Memory B cell (primary cell): ENCODE measurements at regions not wholly inside any gene's neighbourhood (a gene's known extent, or its start where the extent isn't known, plus 50 kb on each side); places are given as distances from the start of the nearest gene placed in this dataset.
"Not testable (repeated sequence)": the region's sequence is repeated elsewhere in the genome, so short reads cannot be mapped to it uniquely, and the experiment has no call there.

Source experiments
- ATAC-seq: fragments of 150-1000 bp; cut with Tn5 transposase; 2 replicates; pipeline ENCODE4 v1.10.0; 2021; ENCODE audit warnings: low read depth, mild to moderate bottlenecking, moderate library complexity
- DNase-seq, 2 donors: peaks; one replicate each; pipeline ENCODE4 v3.0.0; 2022; ENCODE audit warnings: low spot score in 2 of 2
- H3K27ac Mint-ChIP-seq: one replicate; pipeline ENCODE4 v1.8.0; 2022; ENCODE audit warnings: mild to moderate bottlenecking, moderate library complexity, mixed read lengths
- H3K27me3 Mint-ChIP-seq: one replicate; pipeline ENCODE4 v1.8.0; 2022; ENCODE audit warnings: mixed read lengths
- H3K36me3 Mint-ChIP-seq: one replicate; pipeline ENCODE4 v1.8.0; 2022; ENCODE audit warnings: mild to moderate bottlenecking, mixed read lengths
- H3K4me1 Mint-ChIP-seq: one replicate; pipeline ENCODE4 v1.8.0; 2022; ENCODE audit warnings: mixed read lengths
- H3K4me3 Mint-ChIP-seq: one replicate; pipeline ENCODE4 v1.8.0; 2022; ENCODE audit warnings: mild to moderate bottlenecking, moderate library complexity, mixed read lengths
- H3K9me3 Mint-ChIP-seq: one replicate; pipeline ENCODE4 v1.8.0; 2022; ENCODE audit warnings: mixed read lengths

DNA sequence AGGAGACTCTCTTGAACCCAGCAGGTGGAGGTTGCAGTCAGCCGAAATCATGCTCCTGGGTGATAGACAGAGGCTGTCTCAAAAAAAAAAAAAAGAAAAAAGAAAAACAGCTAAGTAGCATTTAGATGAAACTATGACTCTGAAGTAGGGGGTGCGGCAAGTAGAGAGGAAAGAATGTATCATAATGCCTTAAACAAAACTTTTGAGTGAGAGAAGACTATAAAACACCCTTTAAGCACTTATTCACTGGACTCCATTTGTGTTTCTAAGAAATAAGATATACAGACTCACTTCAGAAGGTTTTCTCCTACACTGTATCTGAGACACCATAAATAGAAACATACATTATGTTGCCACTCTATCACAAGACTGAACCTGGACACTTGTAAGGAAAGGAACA is 78.9 kb upstream of the NBPF20 start:
- not testable (repeated sequence) for H3K4me3 Mint-ChIP-seq, H3K9me3 Mint-ChIP-seq, ATAC-seq, H3K27me3 Mint-ChIP-seq, H3K36me3 Mint-ChIP-seq, H3K4me1 Mint-ChIP-seq, H3K27ac Mint-ChIP-seq, DNase-seq

DNA sequence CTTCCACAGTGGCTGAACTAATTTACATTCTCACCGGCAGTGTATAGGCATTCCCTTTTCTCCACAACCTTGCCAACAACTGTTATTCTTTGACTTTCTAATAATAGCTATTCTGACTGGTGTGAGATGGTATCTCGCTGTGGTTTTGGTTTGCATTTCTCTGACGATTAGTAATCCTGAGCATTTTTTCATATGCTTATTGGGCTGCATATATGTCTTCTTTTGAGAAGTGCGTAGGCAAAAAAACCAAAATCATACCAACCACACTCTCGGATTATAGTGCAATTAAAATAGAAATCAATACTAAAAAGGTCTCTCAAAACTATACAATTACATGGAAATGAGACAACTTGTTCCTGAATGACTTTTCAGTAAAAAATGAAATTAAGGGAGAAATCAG is 74.8 kb upstream of the NBPF20 start:
- not testable (repeated sequence) for H3K36me3 Mint-ChIP-seq, DNase-seq, H3K27ac Mint-ChIP-seq, H3K4me1 Mint-ChIP-seq, ATAC-seq, H3K9me3 Mint-ChIP-seq, H3K4me3 Mint-ChIP-seq, H3K27me3 Mint-ChIP-seq

DNA sequence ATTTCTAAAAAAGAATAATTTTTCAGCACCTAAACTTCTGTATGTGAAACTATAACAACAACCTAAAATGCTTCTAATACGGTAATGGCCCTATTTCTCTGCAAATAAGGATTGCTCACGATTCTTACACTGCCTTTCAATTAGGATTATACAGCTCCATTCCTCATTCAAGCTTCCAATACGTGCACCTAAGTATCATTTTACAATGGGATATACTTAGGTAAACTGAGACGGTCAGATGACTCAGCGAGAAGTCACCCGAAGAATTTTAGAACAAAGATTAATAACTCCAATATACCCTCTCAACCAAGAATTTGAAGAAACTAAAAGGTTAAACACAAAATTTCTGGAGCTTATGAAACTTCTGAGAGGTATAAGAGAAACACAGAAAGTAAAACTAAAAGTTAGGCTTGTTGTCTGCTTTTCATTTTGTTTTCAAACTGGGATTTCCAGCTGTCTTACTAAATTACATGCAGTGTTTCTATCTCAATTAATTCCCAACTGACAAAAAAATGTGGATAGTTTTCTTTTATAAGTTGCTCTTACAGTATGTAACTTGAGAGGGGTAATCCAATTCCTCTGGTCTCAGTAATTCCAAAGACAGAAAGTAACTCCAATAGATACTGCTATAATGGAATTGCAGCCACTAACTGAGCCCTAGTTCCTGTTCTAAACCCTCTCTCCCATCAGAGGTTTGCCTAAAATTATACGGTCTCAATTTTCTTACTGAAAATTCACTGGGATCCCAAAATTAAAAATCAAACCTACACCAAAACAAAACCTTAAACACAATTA is 69.9 kb upstream of the NBPF20 start:
- ATAC-seq = not testable (repeated sequence)

DNA sequence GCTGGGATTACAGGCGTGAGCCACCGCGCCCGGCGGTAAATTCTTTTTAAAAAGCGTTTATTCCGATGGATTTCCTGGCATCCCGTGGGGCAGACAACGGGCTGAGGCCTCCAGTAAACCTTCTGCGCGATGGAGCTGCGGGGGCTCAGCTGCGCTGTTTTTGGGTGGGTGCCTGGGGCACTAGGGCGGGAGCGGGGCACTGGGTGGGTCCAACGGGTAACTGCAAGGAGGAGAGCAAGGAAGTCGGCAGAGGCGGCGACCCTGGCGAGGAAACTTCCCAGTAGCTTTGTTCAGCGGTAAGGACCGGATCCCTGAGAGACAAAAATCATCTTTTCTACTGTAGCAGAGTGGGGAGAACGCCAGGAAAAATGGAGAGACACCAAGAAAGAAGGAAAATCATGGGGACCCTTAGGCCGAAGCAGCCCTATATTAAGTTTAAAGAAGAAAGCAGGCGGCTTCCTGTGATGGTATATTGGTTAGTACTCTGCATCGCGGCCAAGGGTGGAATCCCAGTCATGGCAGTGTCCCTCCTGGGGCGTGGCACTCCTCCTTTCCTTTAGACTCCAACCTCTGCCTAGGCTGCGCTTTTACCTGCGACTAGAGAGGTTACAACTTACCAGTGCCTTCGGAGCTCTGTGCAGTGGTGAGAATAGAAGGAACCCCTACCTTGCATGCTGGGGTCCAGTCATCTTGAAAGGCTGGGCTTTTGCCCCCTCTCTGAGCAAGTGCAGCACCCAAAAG is 63.0 kb upstream of the NBPF20 start:
- H3K27me3 Mint-ChIP-seq, H3K27ac Mint-ChIP-seq, DNase-seq, ATAC-seq, H3K36me3 Mint-ChIP-seq, H3K4me1 Mint-ChIP-seq, H3K9me3 Mint-ChIP-seq: not testable (repeated sequence)
- H3K4me3 Mint-ChIP-seq = peak overlapping the region; percentile 73

More for the DNA sequence above, 69.9 kb upstream of the NBPF20 start:
- H3K9me3 Mint-ChIP-seq, H3K27ac Mint-ChIP-seq, H3K4me1 Mint-ChIP-seq, H3K36me3 Mint-ChIP-seq, H3K4me3 Mint-ChIP-seq, H3K27me3 Mint-ChIP-seq, DNase-seq: not testable (repeated sequence)

DNA sequence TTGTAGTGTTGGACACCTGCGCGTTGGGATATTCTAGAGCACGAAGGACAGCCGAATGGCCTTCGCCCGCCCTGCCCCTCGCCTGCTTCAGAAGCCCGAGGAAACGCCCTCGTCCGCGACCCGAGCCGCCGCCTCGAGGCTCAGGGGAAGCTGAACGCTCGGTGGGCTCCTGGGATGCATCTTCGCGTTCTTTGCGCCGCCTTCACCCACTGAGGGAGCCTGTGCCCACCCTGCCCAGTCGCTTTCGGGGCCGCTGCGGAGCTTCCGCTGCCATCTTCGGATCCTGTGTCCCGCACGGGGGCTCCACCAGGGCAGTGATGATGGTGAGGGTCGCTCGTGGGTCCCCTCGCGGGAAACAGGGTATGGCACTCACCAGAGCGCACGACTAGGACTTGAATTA is 61.8 kb upstream of the NBPF20 start:
- not testable (repeated sequence) for H3K4me1 Mint-ChIP-seq, DNase-seq, H3K27ac Mint-ChIP-seq, H3K9me3 Mint-ChIP-seq, H3K36me3 Mint-ChIP-seq, H3K27me3 Mint-ChIP-seq
- H3K4me3 Mint-ChIP-seq = peak overlapping the region; percentile 51
- ATAC-seq = peak; percentile 14

DNA sequence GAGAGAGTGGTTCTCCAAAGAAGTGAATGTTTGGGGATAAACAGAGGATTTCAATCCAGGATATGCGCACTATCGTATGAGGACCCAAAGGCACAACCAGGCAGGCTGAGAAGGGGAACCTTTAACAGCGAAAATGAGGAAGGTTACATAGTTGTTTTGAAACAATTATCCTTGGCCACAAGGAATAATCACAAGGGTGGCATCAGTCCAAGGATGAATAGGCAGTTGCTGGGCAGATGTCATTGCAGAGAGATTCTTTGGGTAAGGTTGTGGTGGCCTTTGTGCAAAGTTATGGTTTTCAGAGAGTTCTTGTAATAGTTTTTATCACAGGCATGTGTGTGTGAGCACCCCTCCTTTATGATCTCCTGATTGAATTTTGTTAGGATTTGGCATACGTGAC is 58.9 kb upstream of the NBPF20 start:
- H3K9me3 Mint-ChIP-seq, H3K36me3 Mint-ChIP-seq, H3K4me1 Mint-ChIP-seq, DNase-seq, H3K27me3 Mint-ChIP-seq, H3K27ac Mint-ChIP-seq, ATAC-seq, H3K4me3 Mint-ChIP-seq: not testable (repeated sequence)

DNA sequence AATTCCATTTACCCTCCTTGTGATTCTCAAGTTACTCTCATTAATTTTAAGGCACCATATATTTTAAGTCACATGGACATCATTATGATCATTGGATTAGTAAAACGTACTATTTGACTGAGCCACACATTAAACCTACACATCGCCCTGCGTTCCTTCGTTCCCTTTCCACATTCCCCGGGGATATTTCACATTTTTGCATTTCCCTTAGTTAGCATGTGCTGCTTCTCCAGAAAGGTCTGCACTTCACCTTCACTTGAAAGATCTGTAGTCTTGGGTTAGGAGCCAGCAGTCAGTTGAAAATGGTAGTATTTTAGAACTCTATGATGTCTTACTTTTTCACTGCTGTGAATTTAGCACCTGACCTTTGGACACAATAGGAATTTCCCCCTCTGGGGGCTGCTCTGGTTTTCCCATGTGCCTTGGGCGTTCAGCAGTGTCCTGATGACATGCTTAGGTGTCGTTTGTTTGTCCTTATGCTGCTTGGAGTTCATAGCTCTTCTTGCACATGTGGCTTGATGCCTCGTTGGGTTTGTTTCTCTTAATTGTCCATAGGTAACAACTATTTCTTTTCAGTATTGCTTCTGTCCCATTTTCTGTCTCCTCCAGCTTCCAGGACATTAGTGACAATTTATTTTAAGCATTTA is 56.9 kb upstream of the NBPF20 start:
- not testable (repeated sequence) for H3K27ac Mint-ChIP-seq, DNase-seq, H3K27me3 Mint-ChIP-seq, ATAC-seq, H3K9me3 Mint-ChIP-seq, H3K4me1 Mint-ChIP-seq, H3K36me3 Mint-ChIP-seq, H3K4me3 Mint-ChIP-seq

DNA sequence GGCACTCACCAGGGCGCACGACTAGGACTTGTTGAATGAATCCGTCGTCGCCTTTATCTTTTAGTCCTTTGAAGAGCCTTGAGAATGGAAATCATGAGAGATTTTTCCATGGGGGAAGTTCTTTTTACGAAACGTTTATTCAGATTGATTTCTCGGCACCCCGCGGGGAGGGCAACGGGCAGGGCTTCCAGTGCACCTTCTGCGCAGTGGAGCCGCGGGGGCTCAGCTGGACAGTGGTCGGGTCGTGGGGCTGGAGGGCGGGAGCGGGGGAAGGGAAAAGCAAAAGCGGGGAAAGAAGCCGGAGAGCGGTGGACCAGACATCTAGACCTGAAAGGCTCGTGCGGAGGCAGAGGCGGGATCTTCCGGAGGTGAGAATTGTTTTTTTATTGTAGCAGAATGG is 50.6 kb upstream of the NBPF20 start:
- DNase-seq, H3K27me3 Mint-ChIP-seq, H3K4me1 Mint-ChIP-seq, H3K27ac Mint-ChIP-seq, H3K4me3 Mint-ChIP-seq, H3K36me3 Mint-ChIP-seq, ATAC-seq, H3K9me3 Mint-ChIP-seq: not testable (repeated sequence)

DNA sequence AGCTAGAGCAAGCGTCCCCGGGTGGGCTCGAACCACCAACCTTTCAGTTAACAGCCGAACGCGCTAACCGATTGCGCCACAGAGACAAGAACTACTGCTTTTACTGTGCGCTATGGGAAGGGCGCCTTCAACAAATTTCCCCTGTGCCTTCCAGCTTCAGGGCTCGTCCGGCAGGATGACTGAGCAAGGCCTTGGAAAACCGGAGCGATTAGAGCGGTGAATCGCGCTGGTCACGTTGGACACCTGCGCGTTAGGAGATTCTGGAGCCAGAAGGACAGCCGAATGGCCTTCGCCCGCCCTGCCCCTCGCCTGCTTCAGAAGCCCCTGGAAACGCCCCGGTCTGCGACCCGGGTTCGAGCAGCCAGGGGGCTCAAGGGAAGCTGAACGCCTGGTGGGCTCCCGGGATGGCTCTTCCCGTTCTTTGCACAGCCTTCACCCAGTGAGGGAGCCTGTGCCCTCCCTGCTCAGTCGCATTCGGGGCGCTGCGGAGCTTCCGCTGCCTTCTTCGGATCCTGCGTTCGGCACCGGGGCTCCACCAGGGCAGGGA is 50.0 kb upstream of the NBPF20 start:
- peak overlapping the region; percentile 50 for H3K4me3 Mint-ChIP-seq
- DNase-seq, H3K9me3 Mint-ChIP-seq, H3K27me3 Mint-ChIP-seq, H3K27ac Mint-ChIP-seq, H3K36me3 Mint-ChIP-seq, ATAC-seq, H3K4me1 Mint-ChIP-seq: not testable (repeated sequence)
